H1 (cell line): ENCODE measurements at regions not wholly inside any gene's neighbourhood (a gene's known extent, or its start where the extent isn't known, plus 50 kb on each side); places are given as distances from the start of the nearest gene placed in this dataset.

ENCODE experiments used
- CTCF ChIA-PET: fragments of 300-600 bp; sonication (Branson Sonifier 250); formaldehyde crosslinking; loops from one replicate; lab custom pipeline; 2021; ENCODE audit not compliant: partially characterized antibody; lab: Charles Lee
- POLR2A ChIA-PET: fragments of 300-600 bp; sonication (Branson Sonifier 250); formaldehyde crosslinking; loops from one replicate; lab custom pipeline; 2021; ENCODE audit warnings: inconsistent platforms; ENCODE audit not compliant: partially characterized antibody; lab: Charles Lee
- DNase-seq, 2 experiments: peaks; one replicate each; pipeline versions ENCODE4 v3.0.0 to v3.0.0-alpha.2; 2010 to 2022; ENCODE audit warnings: low spot score in 2 of 2, low read depth in 1 of 2, mixed read lengths in 1 of 2
- FAIRE-seq: peaks from 2 replicates; lab custom pipeline; 2011; peaks lifted over from hg19 to GRCh38; lab: Jason Lieb, UNC
- H2AFZ ChIP-seq: 2 replicates; pipeline ENCODE4 v1.8.1; 2012; ENCODE audit warnings: low read length, inconsistent platforms
- H2AK5ac ChIP-seq: 2 replicates; pipeline ENCODE4 v1.6.1; 2013; ENCODE audit warnings: low read depth, low read length
- H2BK120ac ChIP-seq: replicated peaks from 2 replicates; pipeline ENCODE3; 2013; ENCODE audit warnings: low read depth, low read length, inconsistent platforms
- H2BK12ac ChIP-seq: 2 replicates; pipeline ENCODE4 v1.6.1; 2013; ENCODE audit warnings: low read depth, low read length
- H2BK15ac ChIP-seq: 2 replicates; pipeline ENCODE4 v1.6.1; 2013; ENCODE audit warnings: low read length
- H2BK20ac ChIP-seq: 2 replicates; pipeline ENCODE4 v1.6.1; 2013; ENCODE audit warnings: low read length
- H2BK5ac ChIP-seq: 2 replicates; pipeline ENCODE4 v1.6.1; 2013; ENCODE audit warnings: low read depth, low read length
- H3K14ac ChIP-seq: 2 replicates; pipeline ENCODE4 v1.6.1; 2013; ENCODE audit warnings: inconsistent platforms; ENCODE audit not compliant: insufficient read length
- H3K18ac ChIP-seq: 2 replicates; pipeline ENCODE4 v1.6.1; 2013; ENCODE audit warnings: low read length; ENCODE audit errors: extremely low read depth
- H3K23ac ChIP-seq: 2 replicates; pipeline ENCODE4 v1.6.1; 2013; ENCODE audit warnings: inconsistent platforms; ENCODE audit not compliant: insufficient read length
- H3K23me2 ChIP-seq: 2 replicates; pipeline ENCODE4 v1.6.1; 2013; ENCODE audit warnings: low read depth, low read length
- H3K27ac ChIP-seq: 2 replicates; pipeline ENCODE4 v1.6.1; 2011; ENCODE audit warnings: low read depth, low read length, inconsistent platforms
- H3K27me3 ChIP-seq, 4 experiments: replicated peaks in 1 of 4; 1 replicate in 1 of 4; 2 replicates in 3 of 4; pipeline versions ENCODE4 v1.6.1 to v1.8.1; 2011 to 2013; ENCODE audit warnings: low read length in 3 of 4, mild to moderate bottlenecking in 3 of 4, inconsistent platforms in 2 of 4, mixed read lengths in 2 of 4, moderate library complexity in 1 of 4; ENCODE audit not compliant: control insufficient read depth in 3 of 4, insufficient read depth in 3 of 4; ENCODE audit errors: extremely low read depth in 1 of 4
- H3K36me3 ChIP-seq, 4 experiments: 2 replicates each; pipeline versions ENCODE4 v1.6.1 to v1.8.1; 2011 to 2013; ENCODE audit warnings: mild to moderate bottlenecking in 4 of 4, low read length in 3 of 4, moderate library complexity in 2 of 4, control low read depth in 1 of 4, inconsistent platforms in 1 of 4; ENCODE audit not compliant: insufficient read depth in 4 of 4, control insufficient read depth in 2 of 4
- H3K4ac ChIP-seq: replicated peaks from 2 replicates; pipeline ENCODE3; 2013; ENCODE audit warnings: low read length, low read depth, mixed read lengths, inconsistent platforms; ENCODE audit not compliant: insufficient read length
- H3K4me1 ChIP-seq, 4 experiments: replicated peaks in 1 of 4; 1 replicate in 1 of 4; 2 replicates in 3 of 4; pipeline versions ENCODE4 v1.6.1 to v1.8.1; 2011 to 2013; ENCODE audit warnings: low read length in 3 of 4, inconsistent platforms in 2 of 4, mixed read lengths in 1 of 4; ENCODE audit not compliant: insufficient read depth in 4 of 4, control insufficient read depth in 3 of 4
- H3K4me2 ChIP-seq, 2 experiments: 2 replicates each; pipeline versions ENCODE4 v1.6.1 to v1.8.1; 2011 to 2013; ENCODE audit warnings: low read depth in 2 of 2, low read length in 2 of 2, control low read depth in 1 of 2, inconsistent platforms in 1 of 2, mild to moderate bottlenecking in 1 of 2; ENCODE audit not compliant: insufficient read depth in 1 of 2
- H3K4me3 ChIP-seq, 4 experiments: fragments of 200-600, 300-600 bp in 1 of 4; sonication (generic), shearing (Covaris generic), sonication (Bioruptor Twin) in 1 of 4; 2 replicates each; pipeline versions ENCODE4 v1.5.1 to v1.8.1; 2011 to 2016; ENCODE audit warnings: low read length in 4 of 4, low read depth in 3 of 4, control low read depth in 2 of 4, inconsistent platforms in 2 of 4, mild to moderate bottlenecking in 2 of 4, mixed read lengths in 1 of 4, moderate library complexity in 1 of 4; ENCODE audit not compliant: insufficient read depth in 2 of 4; ENCODE audit errors: extremely low read depth in 1 of 4
- H3K56ac ChIP-seq: replicated peaks from 2 replicates; pipeline ENCODE3; 2013; ENCODE audit warnings: low read depth, mild to moderate bottlenecking, mixed read lengths, low read length, inconsistent platforms; ENCODE audit not compliant: insufficient read length
- H3K79me1 ChIP-seq: 2 replicates; pipeline ENCODE4 v1.6.1; 2013; ENCODE audit warnings: low read depth, low read length, control low read depth
- H3K79me2 ChIP-seq, 2 experiments: 2 replicates each; pipeline versions ENCODE4 v1.6.1 to v1.8.1; 2012 to 2013; ENCODE audit warnings: low read length in 2 of 2, mild to moderate bottlenecking in 2 of 2, inconsistent platforms in 1 of 2; ENCODE audit not compliant: insufficient read depth in 2 of 2, control insufficient read depth in 1 of 2
- H3K9ac ChIP-seq, 4 experiments: replicated peaks in 1 of 4; 1 replicate in 1 of 4; 2 replicates in 3 of 4; pipeline versions ENCODE4 v1.6.1 to v1.8.1; 2011 to 2013; ENCODE audit warnings: low read depth in 3 of 4, low read length in 3 of 4, control low read depth in 2 of 4, mild to moderate bottlenecking in 2 of 4, moderate library complexity in 2 of 4, inconsistent platforms in 1 of 4; ENCODE audit errors: extremely low read depth in 1 of 4
- H3K9me3 ChIP-seq, 2 experiments: 2 replicates each; pipeline versions ENCODE4 v1.6.1 to v1.8.1; 2012 to 2013; ENCODE audit warnings: mild to moderate bottlenecking in 2 of 2, moderate library complexity in 2 of 2, control low read depth in 1 of 2, inconsistent platforms in 1 of 2, low read depth in 1 of 2, low read length in 1 of 2, mixed read lengths in 1 of 2; ENCODE audit not compliant: insufficient read depth in 2 of 2
- H4K20me1 ChIP-seq, 2 experiments: replicated peaks in 1 of 2; 2 replicates each; pipeline versions ENCODE3 to v1.8.1; 2011 to 2013; ENCODE audit warnings: inconsistent platforms in 2 of 2, low read length in 2 of 2, mild to moderate bottlenecking in 1 of 2; ENCODE audit not compliant: insufficient read depth in 2 of 2, control insufficient read depth in 1 of 2
- H4K5ac ChIP-seq: 2 replicates; pipeline ENCODE4 v1.6.1; 2013; ENCODE audit warnings: low read length, low read depth, mixed read lengths, inconsistent platforms; ENCODE audit not compliant: insufficient read length
- H4K8ac ChIP-seq: 2 replicates; pipeline ENCODE4 v1.8.0; 2013; ENCODE audit warnings: mild to moderate bottlenecking, moderate library complexity, low read length, inconsistent platforms; ENCODE audit not compliant: insufficient read depth; ENCODE audit errors: extremely low read depth
- H4K91ac ChIP-seq: replicated peaks from 2 replicates; pipeline ENCODE3; 2013; ENCODE audit warnings: low read length, mixed read lengths, inconsistent platforms; ENCODE audit not compliant: insufficient read length
- BACH1 ChIP-seq: IDR thresholded peaks from 2 replicates; pipeline ENCODE4 v1.6.1; 2012; ENCODE audit warnings: low read length, improper control_type of control experiment
- GTF2F1 ChIP-seq: IDR thresholded peaks from 2 replicates; pipeline ENCODE4 v1.6.1; 2012; ENCODE audit warnings: low read depth, low read length, improper control_type of control experiment, borderline replicate concordance
- JUN ChIP-seq: IDR thresholded peaks from 2 replicates; pipeline ENCODE4 v1.6.1; 2011; ENCODE audit warnings: low read depth, mild to moderate bottlenecking, improper control_type of control experiment, low read length
- NRF1 ChIP-seq: IDR thresholded peaks from 2 replicates; pipeline ENCODE4 v1.6.1; 2011; ENCODE audit warnings: mild to moderate bottlenecking, low read depth, low read length, improper control_type of control experiment
- RBBP5 ChIP-seq: IDR thresholded peaks from 2 replicates; pipeline ENCODE4 v1.7.1; 2012; ENCODE audit warnings: low read depth, mild to moderate bottlenecking, inconsistent platforms, low read length, moderate library complexity, borderline replicate concordance
- SUZ12 ChIP-seq: fragments of 200-600 bp; sonication (generic); IDR thresholded peaks from 2 replicates; pipeline ENCODE4 v1.6.1; 2012; ENCODE audit warnings: mild to moderate bottlenecking, inconsistent platforms, low read length, moderate library complexity, mixed read lengths
- WGBS, 2 experiments: shearing (Covaris generic) in 1 of 2; methylation state at CpG; one replicate each; pipeline versions ENCODE4 v1.1.6 to v1.1.7; 2013 to 2015; ENCODE audit warnings: low lambda C conversion rate in 2 of 2, mixed read lengths in 2 of 2, inconsistent platforms in 1 of 2, low coverage in 1 of 2, missing lambda C conversion rate in 1 of 2; ENCODE audit not compliant: insufficient replicate concordance in 2 of 2, insufficient coverage in 1 of 2, insufficient read length in 1 of 2; ENCODE audit errors: extremely low coverage in 1 of 2, missing lambda C conversion rate in 1 of 2; 5-methylcytosine and 5-hydroxymethylcytosine counted together
- TF ChIP-seq, protein P1 (sequence below): IDR thresholded peaks from 2 replicates; pipeline ENCODE4 v1.6.1; 2012; ENCODE audit warnings: inconsistent platforms

DNA sequence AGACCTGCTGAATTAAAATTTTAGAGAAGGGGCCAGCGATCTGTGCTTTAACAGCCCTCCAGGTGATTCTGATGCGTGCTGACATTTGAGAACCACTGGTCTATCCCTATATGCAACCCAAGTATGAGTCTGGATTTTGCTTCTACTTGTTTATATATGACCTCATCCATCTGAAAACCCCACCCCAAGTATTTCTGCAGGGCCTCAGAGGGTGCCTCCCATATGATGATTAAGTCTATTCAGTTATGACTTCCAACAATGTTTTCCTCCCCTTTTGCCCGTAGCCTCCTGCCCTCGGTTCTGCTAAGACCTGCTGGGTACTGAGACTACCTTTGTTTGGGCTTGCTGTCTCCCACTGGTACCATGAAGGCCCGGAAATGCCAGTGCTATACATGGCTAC is 376.0 kb upstream of the SMARCA2 start:
- TF ChIP-seq, protein P1, sequence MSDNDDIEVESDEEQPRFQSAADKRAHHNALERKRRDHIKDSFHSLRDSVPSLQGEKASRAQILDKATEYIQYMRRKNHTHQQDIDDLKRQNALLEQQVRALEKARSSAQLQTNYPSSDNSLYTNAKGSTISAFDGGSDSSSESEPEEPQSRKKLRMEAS = no peak
- TF ChIP-seq RBBP5 (no peak), GTF2F1 (no peak), BACH1 (no peak), SUZ12 (no peak), JUN (no peak), NRF1 (no peak)

More for the DNA sequence above, 376.0 kb upstream of the SMARCA2 start:
- Histone ChIP-seq H3K9me3 (peaks cover 59 to 77% of the 10 kb centered on the region in 2 experiments), H3K9ac (no peak overlapping the region), H3K4me3 (no peak overlapping the region), H2BK5ac (no peak overlapping the region), H2AK5ac (no peak overlapping the region), H3K79me1 (no peaks in the 10 kb centered on the region), H3K56ac (no peak overlapping the region), H3K18ac (no peak overlapping the region), H2BK120ac (no peak overlapping the region), H3K4me1 (no peaks in the 10 kb centered on the region), H3K27me3 (no peaks in the 10 kb centered on the region), H3K4ac (no peak overlapping the region), H4K20me1 (no peaks in the 10 kb centered on the region), H3K4me2 (no peak overlapping the region), H2BK12ac (no peak overlapping the region), H2AFZ (no peak overlapping the region), H3K23me2 (no peaks in the 10 kb centered on the region), H3K23ac (no peak overlapping the region), H4K91ac (no peak overlapping the region), H4K5ac (no peak overlapping the region), H3K79me2 (no peaks in the 10 kb centered on the region), H3K27ac (no peak overlapping the region), H3K36me3 (no peaks in the 10 kb centered on the region), H2BK15ac (no peak overlapping the region), H3K14ac (no peak overlapping the region), H2BK20ac (no peak overlapping the region), H4K8ac (no peak overlapping the region)
- no peak for DNase-seq
- no peak for FAIRE-seq
- 76% methylated on average over 5 of the region's 5 CpGs; no CpG with 5 or more reads in 1 of the 2 experiments for WGBS, 2 experiments
- ChIA-PET POLR2A (no interaction called here), CTCF (interaction anchor here (0.7 kb wide), 1 partner anchor 203 kb away, joined by 4 read pairs; no protein-coding TSS in a partner anchor)
